Stimulated activated naive CD8-positive, alpha-beta T cell treated with anti-CD3 and anti-CD28 coated beads, Interleukin-15, Interleukin-2, amounts not matched to agents 100 ng/mL and 50 ng/mL, for 24 hours (primary cell): ENCODE measurements at regions not wholly inside any gene's neighbourhood (a gene's known extent, or its start where the extent isn't known, plus 50 kb on each side); places are given as distances from the start of the nearest gene placed in this dataset.
"Not testable (repeated sequence)": the region's sequence is repeated elsewhere in the genome, so short reads cannot be mapped to it uniquely, and the experiment has no call there.

Experiments
- H3K27ac Mint-ChIP-seq: one replicate; pipeline ENCODE4 v1.8.0; 2021; ENCODE audit warnings: mild to moderate bottlenecking, mixed read lengths
- H3K27me3 Mint-ChIP-seq: one replicate; pipeline ENCODE4 v1.8.0; 2021; ENCODE audit warnings: mixed read lengths
- H3K36me3 Mint-ChIP-seq: one replicate; pipeline ENCODE4 v1.8.0; 2021; ENCODE audit warnings: low read depth, mixed read lengths
- H3K4me1 Mint-ChIP-seq: one replicate; pipeline ENCODE4 v1.8.0; 2021; ENCODE audit warnings: low read depth, mixed read lengths
- H3K4me3 Mint-ChIP-seq: one replicate; pipeline ENCODE4 v1.8.0; 2021; ENCODE audit warnings: mild to moderate bottlenecking, mixed read lengths
- H3K9me3 Mint-ChIP-seq: one replicate; pipeline ENCODE4 v1.8.0; 2021; ENCODE audit warnings: mixed read lengths

- Mint-ChIP-seq H3K9me3 (peaks cover 6% of the 10 kb centered on the region), H3K27ac (no peak overlapping the region), H3K4me1 (no peaks in the 10 kb centered on the region), H3K4me3 (no peak overlapping the region), H3K36me3 (no peaks in the 10 kb centered on the region), H3K27me3 (no peaks in the 10 kb centered on the region)
These were observed 1288.7 kb downstream of the CNTNAP5 start for GRCh38 chr2:125313806-125314205.

GRCh38 chr2:125318740-125319139 is 1293.7 kb downstream of the CNTNAP5 start:
- no peaks in the 10 kb centered on the region for H3K4me1 Mint-ChIP-seq
- no peaks in the 10 kb centered on the region for H3K27me3 Mint-ChIP-seq
- no peak overlapping the region for H3K4me3 Mint-ChIP-seq
- peaks cover 12% of the 10 kb centered on the region for H3K9me3 Mint-ChIP-seq
- no peak overlapping the region for H3K27ac Mint-ChIP-seq
- H3K36me3 Mint-ChIP-seq: no peaks in the 10 kb centered on the region

GRCh38 chr2:125324273-125324672 is 1299.2 kb downstream of the CNTNAP5 start:
- no peak overlapping the region for H3K27ac Mint-ChIP-seq
- no peaks in the 10 kb centered on the region for H3K36me3 Mint-ChIP-seq
- no peaks in the 10 kb centered on the region for H3K27me3 Mint-ChIP-seq
- no peak overlapping the region for H3K4me3 Mint-ChIP-seq
- H3K9me3 Mint-ChIP-seq: peaks cover 9% of the 10 kb centered on the region
- no peaks in the 10 kb centered on the region for H3K4me1 Mint-ChIP-seq

- Mint-ChIP-seq H3K36me3 (no peaks in the 10 kb centered on the region), H3K9me3 (no peaks in the 10 kb centered on the region), H3K4me1 (no peaks in the 10 kb centered on the region), H3K27ac (no peak overlapping the region), H3K27me3 (no peaks in the 10 kb centered on the region), H3K4me3 (no peak overlapping the region)
These were observed 1305.0 kb downstream of the CNTNAP5 start for GRCh38 chr2:125330133-125330532.

GRCh38 chr2:125341353-125341752 is 1314.6 kb upstream of the GYPC start:
- no peaks in the 10 kb centered on the region for H3K36me3 Mint-ChIP-seq
- no peaks in the 10 kb centered on the region for H3K4me1 Mint-ChIP-seq
- H3K27ac Mint-ChIP-seq: no peak overlapping the region
- no peak overlapping the region for H3K4me3 Mint-ChIP-seq
- H3K27me3 Mint-ChIP-seq: no peaks in the 10 kb centered on the region
- H3K9me3 Mint-ChIP-seq: peaks cover 7% of the 10 kb centered on the region

GRCh38 chr2:125353542-125353941 is 1302.4 kb upstream of the GYPC start:
- H3K27ac Mint-ChIP-seq, H3K36me3 Mint-ChIP-seq, H3K4me3 Mint-ChIP-seq, H3K4me1 Mint-ChIP-seq, H3K9me3 Mint-ChIP-seq, H3K27me3 Mint-ChIP-seq: not testable (repeated sequence)

GRCh38 chr2:125364192-125364983 is 1291.6 kb upstream of the GYPC start:
- no peak overlapping the region for H3K4me3 Mint-ChIP-seq
- no peaks in the 10 kb centered on the region for H3K27me3 Mint-ChIP-seq
- H3K27ac Mint-ChIP-seq: no peak overlapping the region

GRCh38 chr2:125364984-125365265 is 1291.0 kb upstream of the GYPC start:
- Mint-ChIP-seq H3K27ac (no peak overlapping the region), H3K4me1 (no peaks in the 10 kb centered on the region), H3K36me3 (no peaks in the 10 kb centered on the region), H3K9me3 (peaks cover 10% of the 10 kb centered on the region), H3K4me3 (no peak overlapping the region), H3K27me3 (no peaks in the 10 kb centered on the region)

More at GRCh38 chr2:125364192-125364983, 1291.6 kb upstream of the GYPC start:
- H3K9me3 Mint-ChIP-seq: peaks cover 10% of the 10 kb centered on the region
- no peaks in the 10 kb centered on the region for H3K4me1 Mint-ChIP-seq
- no peaks in the 10 kb centered on the region for H3K36me3 Mint-ChIP-seq

- H3K9me3 Mint-ChIP-seq: peaks cover 5% of the 10 kb centered on the region
- no peaks in the 10 kb centered on the region for H3K27me3 Mint-ChIP-seq
- H3K4me1 Mint-ChIP-seq: no peaks in the 10 kb centered on the region
- H3K27ac Mint-ChIP-seq: no peak overlapping the region
- no peaks in the 10 kb centered on the region for H3K36me3 Mint-ChIP-seq
- no peak overlapping the region for H3K4me3 Mint-ChIP-seq
These were observed 1284.1 kb upstream of the GYPC start for GRCh38 chr2:125371867-125372266.

- no peak overlapping the region for H3K4me3 Mint-ChIP-seq
- H3K36me3 Mint-ChIP-seq: no peaks in the 10 kb centered on the region
- H3K27me3 Mint-ChIP-seq: no peaks in the 10 kb centered on the region
- H3K4me1 Mint-ChIP-seq: no peaks in the 10 kb centered on the region
- H3K9me3 Mint-ChIP-seq: peaks cover 8% of the 10 kb centered on the region
- no peak overlapping the region for H3K27ac Mint-ChIP-seq
These were observed 1282.7 kb upstream of the GYPC start for GRCh38 chr2:125373293-125373692.

- Mint-ChIP-seq H3K9me3 (no peaks in the 10 kb centered on the region), H3K27me3 (no peaks in the 10 kb centered on the region), H3K27ac (no peak overlapping the region), H3K36me3 (no peaks in the 10 kb centered on the region), H3K4me1 (no peaks in the 10 kb centered on the region), H3K4me3 (no peak overlapping the region)
These were observed 1269.9 kb upstream of the GYPC start for GRCh38 chr2:125386074-125386473.

GRCh38 chr2:125397535-125398251 is 1258.3 kb upstream of the GYPC start:
- Mint-ChIP-seq H3K4me1 (no peaks in the 10 kb centered on the region), H3K27me3 (no peaks in the 10 kb centered on the region), H3K27ac (no peak overlapping the region), H3K9me3 (peaks cover 14% of the 10 kb centered on the region), H3K36me3 (no peaks in the 10 kb centered on the region), H3K4me3 (no peak overlapping the region)

- Mint-ChIP-seq H3K27ac (no peak overlapping the region), H3K36me3 (no peaks in the 10 kb centered on the region), H3K9me3 (peaks cover 18% of the 10 kb centered on the region), H3K4me1 (no peaks in the 10 kb centered on the region), H3K27me3 (no peaks in the 10 kb centered on the region), H3K4me3 (no peak overlapping the region)
These were observed 1257.0 kb upstream of the GYPC start for GRCh38 chr2:125398738-125399524.

- Mint-ChIP-seq H3K4me1 (no peaks in the 10 kb centered on the region), H3K27ac (no peak overlapping the region), H3K27me3 (no peaks in the 10 kb centered on the region), H3K36me3 (no peaks in the 10 kb centered on the region), H3K4me3 (no peak overlapping the region), H3K9me3 (peaks cover 16% of the 10 kb centered on the region)
These were observed 1250.1 kb upstream of the GYPC start for GRCh38 chr2:125405816-125406215.

GRCh38 chr2:125408874-125409538 is 1247.0 kb upstream of the GYPC start:
- H3K4me3 Mint-ChIP-seq: no peak overlapping the region
- no peaks in the 10 kb centered on the region for H3K27me3 Mint-ChIP-seq
- H3K27ac Mint-ChIP-seq: no peak overlapping the region
- H3K9me3 Mint-ChIP-seq: peaks cover 11% of the 10 kb centered on the region
- no peaks in the 10 kb centered on the region for H3K4me1 Mint-ChIP-seq
- H3K36me3 Mint-ChIP-seq: no peaks in the 10 kb centered on the region
